Retinal pigment epithelial cell (primary cell): ENCODE measurements at regions not wholly inside any gene's neighbourhood (a gene's known extent, or its start where the extent isn't known, plus 50 kb on each side); places are given as distances from the start of the nearest gene placed in this dataset.

ENCODE experiments used
- DNase-seq: peaks from one replicate; pipeline ENCODE4 v3.0.0-alpha.2; 2010; ENCODE audit warnings: low read depth
- H3K4me3 ChIP-seq: 2 replicates; pipeline ENCODE4 v1.5.1; 2011; ENCODE audit warnings: mild to moderate bottlenecking, low read length, control low read depth, moderate library complexity
- CTCF ChIP-seq: conservative IDR thresholded peaks from 2 replicates; pipeline ENCODE4 v1.5.1; 2011; ENCODE audit warnings: low read depth, low read length, control low read depth, inconsistent platforms

- TF ChIP-seq CTCF = no peak
- H3K4me3 ChIP-seq = no peak overlapping the region
- DNase-seq = no peak
These were observed 679.8 kb upstream of the KIF2B start for GRCh38 chr17:53142890-53143289.

GRCh38 chr17:53141731-53142130, 681.0 kb upstream of the KIF2B start:
- H3K4me3 ChIP-seq = no peak overlapping the region
- no peak for TF ChIP-seq CTCF
- DNase-seq = no peak

GRCh38 chr17:53141280-53141679, 681.4 kb upstream of the KIF2B start:
- no peak overlapping the region for H3K4me3 ChIP-seq
- DNase-seq = no peak
- no peak for TF ChIP-seq CTCF

DNA sequence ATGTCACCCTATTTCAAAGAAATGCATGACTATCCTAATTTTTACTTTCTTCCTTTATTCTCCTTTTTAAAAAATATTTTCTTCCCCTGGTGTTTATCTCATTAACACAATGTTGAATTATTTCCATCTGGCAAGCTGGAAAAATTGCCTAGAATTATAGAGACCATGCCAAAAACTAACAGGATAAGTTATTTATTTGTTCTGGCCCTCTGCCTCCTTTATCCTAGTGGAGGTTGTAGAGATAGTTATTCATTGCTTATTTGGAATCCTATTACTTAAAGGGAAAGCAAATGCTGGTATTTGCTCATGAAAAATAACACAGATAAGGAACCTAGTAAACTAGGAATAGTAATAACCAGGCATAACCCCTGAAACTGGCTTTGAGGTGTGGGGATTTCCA, 684.9 kb upstream of the KIF2B start:
- TF ChIP-seq CTCF = no peak
- no peak for DNase-seq
- H3K4me3 ChIP-seq = no peak overlapping the region

GRCh38 chr17:53135969-53136368, 686.8 kb upstream of the KIF2B start:
- no peak overlapping the region for H3K4me3 ChIP-seq
- no peak for TF ChIP-seq CTCF
- no peak for DNase-seq

DNA sequence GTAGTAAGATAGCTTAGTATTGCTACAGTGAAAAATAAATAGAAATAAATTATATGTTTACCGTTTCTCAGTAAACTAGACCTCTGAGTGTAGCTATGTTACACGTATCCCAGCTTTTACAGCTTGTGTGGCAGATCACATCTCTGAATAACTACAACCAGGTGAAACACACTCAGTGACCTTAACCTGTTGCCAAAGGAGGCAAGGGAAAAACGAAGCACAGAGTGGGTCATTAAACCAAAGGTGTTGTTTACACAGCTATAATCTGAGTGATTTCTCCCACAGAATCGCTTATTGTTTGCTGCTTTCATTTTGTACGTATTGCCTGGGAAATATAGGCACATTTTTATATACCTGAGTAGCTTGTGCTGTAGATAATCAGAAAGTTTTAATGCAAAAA, 688.2 kb upstream of the KIF2B start:
- DNase-seq = no peak
- H3K4me3 ChIP-seq = no peak overlapping the region
- TF ChIP-seq CTCF = no peak

DNA sequence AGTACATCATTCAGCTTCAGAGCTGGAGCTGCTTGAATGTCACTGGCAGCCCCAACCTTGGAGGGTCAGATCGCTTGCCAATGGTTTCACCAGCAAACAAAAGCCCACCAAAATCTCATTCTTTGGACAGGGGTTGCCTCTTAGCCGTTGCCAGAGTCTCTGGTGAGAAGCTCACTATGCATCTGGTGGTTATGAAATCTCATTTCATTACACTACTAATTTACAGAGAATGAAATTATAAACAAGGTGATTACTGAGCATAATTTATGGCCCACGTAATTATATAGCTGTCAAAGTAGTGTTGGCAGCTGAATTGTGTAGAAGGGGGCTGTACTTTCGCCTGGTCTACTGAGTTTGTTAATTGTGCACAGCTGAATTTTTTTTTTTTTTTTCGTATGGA, 688.9 kb upstream of the KIF2B start:
- TF ChIP-seq CTCF = no peak
- H3K4me3 ChIP-seq = no peak overlapping the region
- no peak for DNase-seq
